HG02970 (cell line): ENCODE measurements at regions not wholly inside any gene's neighbourhood (a gene's known extent, or its start where the extent isn't known, plus 50 kb on each side); places are given as distances from the start of the nearest gene placed in this dataset.

Experiments used
- ATAC-seq: cut with Tn5 transposase; IDR thresholded peaks from one replicate; pipeline ENCODE4 v1.9.1; 2021; ENCODE audit warnings: mild to moderate bottlenecking, moderate library complexity, moderate number of reproducible peaks; ENCODE audit not compliant: unreplicated experiment, low FRiP score

- ATAC-seq = no peak
Observed at GRCh38 chr2:65499216-65499615, 66.8 kb upstream of the SPRED2 start.

- ATAC-seq = no peak
Observed at GRCh38 chr2:65498396-65498795, 66.0 kb upstream of the SPRED2 start.

- ATAC-seq = no peak
Observed at GRCh38 chr2:65495251-65495877, 63.0 kb upstream of the SPRED2 start.

GRCh38 chr2:65494078-65494477, 61.7 kb upstream of the SPRED2 start:
- no peak for ATAC-seq

GRCh38 chr2:65491381-65491905, 59.0 kb upstream of the SPRED2 start:
- ATAC-seq = no peak

GRCh38 chr2:65490222-65490621, 57.8 kb upstream of the SPRED2 start:
- ATAC-seq = no peak

GRCh38 chr2:65489269-65489668, 56.9 kb upstream of the SPRED2 start:
- ATAC-seq = no peak

- ATAC-seq = no peak
Observed at GRCh38 chr2:65488527-65488926, 56.1 kb upstream of the SPRED2 start.

- ATAC-seq = no peak
Observed at GRCh38 chr2:65487404-65487803, 55.0 kb upstream of the SPRED2 start.

GRCh38 chr2:65486802-65487201, 54.4 kb upstream of the SPRED2 start:
- no peak for ATAC-seq

- no peak for ATAC-seq
Observed at GRCh38 chr2:65486282-65486681, 53.9 kb upstream of the SPRED2 start.

- ATAC-seq = no peak
Observed at GRCh38 chr2:65485839-65486238, 53.4 kb upstream of the SPRED2 start.

- ATAC-seq = no peak
Observed at GRCh38 chr2:65483763-65484162, 51.4 kb upstream of the SPRED2 start.

GRCh38 chr2:65482971-65483370, 50.6 kb upstream of the SPRED2 start:
- no peak for ATAC-seq
